Hepatic stellate cell (primary cell): ENCODE measurements at regions not wholly inside any gene's neighbourhood (a gene's known extent, or its start where the extent isn't known, plus 50 kb on each side); places are given as distances from the start of the nearest gene placed in this dataset.
A peak's percentile ranks its signal among the peaks of the same experiment; 100 is the strongest.
"Not testable (repeated sequence)": the region's sequence is repeated elsewhere in the genome, so short reads cannot be mapped to it uniquely, and the experiment has no call there.

ENCODE experiments used
- DNase-seq: peaks from one replicate; pipeline ENCODE4 v3.0.0; 2011; ENCODE audit warnings: low spot score

- no peak for DNase-seq
Measured at GRCh38 chr2:161067846-161068350, 92.3 kb upstream of the TANK start.

- DNase-seq = no peak
Measured at GRCh38 chr2:161068670-161069069, 91.6 kb upstream of the TANK start.

DNA sequence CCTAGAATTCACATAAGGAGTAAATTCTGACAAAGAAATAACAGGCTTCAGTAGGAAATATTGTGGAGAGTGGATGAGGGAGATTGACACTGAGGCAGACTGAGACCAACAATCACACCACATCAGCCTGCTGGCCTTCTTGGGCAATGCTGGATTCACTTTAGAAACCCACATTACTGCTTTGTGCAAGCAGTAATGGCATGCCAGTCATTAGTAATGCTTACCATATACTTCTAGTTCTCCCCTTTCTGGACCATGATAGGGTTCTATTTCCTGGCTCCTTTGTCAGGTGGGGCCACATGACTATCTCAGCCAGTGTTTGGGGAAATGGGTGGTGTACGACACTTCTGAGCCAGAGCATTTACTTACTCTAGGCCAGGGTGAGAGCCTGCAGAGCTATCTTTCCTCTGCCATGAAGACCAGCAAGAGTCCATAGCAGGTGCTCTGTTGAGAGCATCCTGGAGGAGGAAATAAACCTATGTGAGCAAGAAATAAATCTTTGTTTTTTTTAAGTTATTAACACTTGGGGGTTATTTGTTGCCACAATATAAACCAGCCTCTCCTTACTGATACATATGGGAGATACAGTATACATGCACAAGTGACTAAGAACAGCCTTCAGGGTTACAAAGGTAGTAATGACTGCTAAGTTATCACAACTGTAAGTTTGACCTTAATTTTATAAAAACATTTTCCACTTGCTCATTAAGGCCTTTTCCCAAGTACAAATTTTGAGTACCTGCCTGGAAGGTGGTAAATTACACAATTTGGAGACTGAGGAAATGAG lies 89.3 kb upstream of the TANK start:
- no peak for DNase-seq

DNA sequence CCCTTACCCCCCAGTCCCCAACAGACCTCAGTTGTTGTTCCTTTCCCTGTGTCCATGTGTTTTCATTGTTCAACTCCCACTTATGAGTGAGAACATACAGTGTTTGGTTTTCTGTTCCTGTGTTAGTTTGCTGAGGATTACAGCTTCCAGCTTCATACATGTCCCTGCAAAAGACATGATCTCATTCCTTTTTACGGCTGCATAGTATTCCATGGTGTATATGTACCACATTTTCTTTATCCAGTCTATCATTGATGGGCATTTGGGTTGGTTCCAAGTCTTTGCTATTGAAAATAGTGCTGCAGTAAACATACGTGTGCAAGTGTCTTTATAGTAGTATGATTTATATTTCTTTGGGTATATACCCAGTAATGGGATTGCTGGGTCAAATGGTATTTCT lies 87.8 kb upstream of the TANK start:
- not testable (repeated sequence) for DNase-seq

- DNase-seq = no peak
Measured at GRCh38 chr2:161075701-161076100, 84.5 kb upstream of the TANK start.

DNA sequence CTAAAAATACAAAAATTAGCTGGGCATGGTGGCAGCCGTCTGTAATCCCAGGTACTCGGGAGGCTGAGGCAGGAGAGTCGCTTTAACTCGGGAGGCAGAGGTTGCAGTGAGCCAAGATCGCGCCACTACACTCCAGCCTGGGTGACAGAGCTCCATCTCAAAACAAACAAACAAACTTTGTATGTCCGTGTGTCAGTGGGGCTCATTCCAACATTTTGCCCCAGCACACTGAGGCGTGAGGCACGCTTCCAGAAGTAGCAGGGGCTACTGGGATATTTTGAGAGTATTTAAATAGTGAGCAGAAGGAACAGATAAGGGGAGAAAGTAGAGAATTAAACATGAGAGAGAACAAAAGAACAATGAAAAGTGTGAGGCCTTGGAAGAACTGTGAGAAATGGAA lies 83.3 kb upstream of the TANK start:
- DNase-seq = no peak

DNA sequence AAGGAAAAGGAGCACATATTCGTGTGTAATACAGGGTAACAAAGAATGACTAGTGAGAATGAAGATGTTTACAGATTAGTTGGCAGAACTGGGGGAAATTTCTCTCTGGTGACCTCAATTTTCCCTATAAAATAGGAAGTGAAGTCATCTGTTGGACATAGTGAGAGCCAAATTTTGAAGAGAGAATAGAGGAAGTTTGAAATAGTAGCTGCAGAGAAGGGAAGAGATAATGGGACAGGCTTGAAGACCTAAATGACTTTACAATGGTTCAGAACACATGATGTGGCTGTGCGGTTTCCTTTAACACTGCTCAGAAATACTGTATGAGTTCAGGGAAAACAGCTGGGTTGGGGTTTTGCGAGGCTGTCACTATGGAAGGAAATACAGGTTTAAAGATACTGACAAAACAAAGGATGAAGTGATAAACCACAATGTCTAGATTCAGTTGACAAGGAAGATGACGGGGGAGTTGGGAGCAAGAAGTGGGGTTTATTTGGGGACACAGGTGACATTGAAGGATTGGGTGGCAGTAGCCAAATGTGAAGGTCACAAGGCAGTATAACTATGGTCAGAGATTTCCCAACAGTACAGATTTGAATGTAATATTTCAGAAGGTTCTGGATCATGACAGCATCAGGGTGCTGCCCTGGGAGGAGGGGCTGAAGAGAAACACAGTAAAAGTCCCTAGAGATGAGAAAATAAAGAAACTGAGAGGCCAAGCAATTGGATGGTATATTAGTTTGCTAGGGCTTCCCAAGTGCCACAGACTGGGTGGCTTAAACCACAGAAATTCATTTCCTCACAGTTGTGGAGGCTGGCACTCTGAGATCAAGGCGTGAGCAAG lies 82.6 kb upstream of the TANK start:
- DNase-seq = no peak

GRCh38 chr2:161078211-161078539 lies 82.1 kb upstream of the TANK start:
- no peak for DNase-seq

- no peak for DNase-seq
Measured at GRCh38 chr2:161085149-161085548, 75.1 kb upstream of the TANK start.

DNA sequence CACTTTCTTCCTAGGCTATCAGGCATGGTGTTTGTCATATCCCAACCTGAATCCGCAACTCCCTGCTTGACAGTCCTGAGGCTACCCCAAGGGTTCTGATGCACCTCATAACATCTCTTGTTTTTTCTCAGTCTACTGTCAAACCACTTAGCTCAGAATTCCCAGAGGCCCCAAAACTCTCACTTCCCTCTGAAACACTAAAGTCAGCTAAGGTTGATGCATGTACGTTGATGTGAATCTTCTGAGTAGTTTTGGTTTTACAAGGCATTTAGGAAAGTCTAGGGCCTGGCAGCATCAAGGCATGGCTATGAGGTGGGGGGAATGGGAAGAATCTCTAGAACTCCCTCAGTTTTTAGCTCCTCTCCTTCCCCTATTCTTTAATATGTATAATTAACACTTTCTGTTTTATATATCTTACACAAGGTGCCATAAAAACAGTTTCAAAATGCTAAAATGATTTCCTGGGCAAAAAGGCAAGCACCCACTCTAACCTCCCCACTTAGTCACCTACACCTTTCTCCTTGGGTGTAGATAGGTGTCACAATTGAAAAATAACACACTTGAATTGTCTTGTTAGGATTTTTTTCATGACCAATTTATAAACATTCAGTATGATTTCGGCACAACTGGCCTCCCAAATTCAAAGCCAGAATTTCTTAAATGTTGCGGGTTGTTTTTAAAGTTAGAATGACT lies 71.4 kb upstream of the TANK start:
- DNase-seq = no peak

DNA sequence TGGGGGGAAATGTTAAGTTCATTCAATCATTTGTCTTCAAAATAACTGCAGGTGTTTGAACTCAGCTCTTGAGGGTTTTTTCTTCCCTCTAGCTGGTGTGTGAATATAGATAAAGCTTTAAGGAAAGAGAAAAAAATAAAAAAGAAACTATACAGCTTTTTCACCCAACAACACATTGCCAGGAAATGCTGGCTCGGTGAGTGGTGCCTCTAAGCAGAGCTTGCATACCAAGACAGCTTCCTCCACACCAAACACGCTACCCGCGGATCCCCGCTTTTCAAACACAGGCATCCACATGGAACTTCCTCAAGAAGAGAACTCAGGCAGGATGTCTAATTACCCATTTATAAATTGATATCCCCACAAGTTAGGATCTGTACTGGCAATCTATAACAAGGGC lies 69.8 kb upstream of the TANK start:
- no peak for DNase-seq

DNA sequence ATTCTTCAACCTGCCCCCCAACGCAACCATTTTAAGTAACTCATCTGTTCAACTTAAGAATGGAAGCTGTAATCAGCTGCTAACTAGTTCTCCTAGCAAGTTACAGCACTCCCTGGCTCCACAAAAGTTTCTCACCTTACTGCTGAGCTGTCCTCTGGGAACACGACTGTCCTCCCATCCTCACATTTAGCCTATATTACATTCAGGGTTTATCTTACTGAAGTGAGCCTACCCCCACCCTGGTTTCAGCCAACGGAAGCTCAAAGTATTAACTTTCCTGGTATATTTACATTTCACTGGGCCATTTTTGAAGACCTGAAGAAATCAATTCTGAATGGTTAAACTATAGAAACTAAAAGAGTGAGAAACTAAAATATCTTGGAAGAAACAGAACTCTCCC lies 64.9 kb upstream of the TANK start:
- no peak for DNase-seq

GRCh38 chr2:161096336-161096735 lies 63.9 kb upstream of the TANK start:
- no peak for DNase-seq

- DNase-seq = no peak
Measured at GRCh38 chr2:161097157-161097556, 63.1 kb upstream of the TANK start.

DNA sequence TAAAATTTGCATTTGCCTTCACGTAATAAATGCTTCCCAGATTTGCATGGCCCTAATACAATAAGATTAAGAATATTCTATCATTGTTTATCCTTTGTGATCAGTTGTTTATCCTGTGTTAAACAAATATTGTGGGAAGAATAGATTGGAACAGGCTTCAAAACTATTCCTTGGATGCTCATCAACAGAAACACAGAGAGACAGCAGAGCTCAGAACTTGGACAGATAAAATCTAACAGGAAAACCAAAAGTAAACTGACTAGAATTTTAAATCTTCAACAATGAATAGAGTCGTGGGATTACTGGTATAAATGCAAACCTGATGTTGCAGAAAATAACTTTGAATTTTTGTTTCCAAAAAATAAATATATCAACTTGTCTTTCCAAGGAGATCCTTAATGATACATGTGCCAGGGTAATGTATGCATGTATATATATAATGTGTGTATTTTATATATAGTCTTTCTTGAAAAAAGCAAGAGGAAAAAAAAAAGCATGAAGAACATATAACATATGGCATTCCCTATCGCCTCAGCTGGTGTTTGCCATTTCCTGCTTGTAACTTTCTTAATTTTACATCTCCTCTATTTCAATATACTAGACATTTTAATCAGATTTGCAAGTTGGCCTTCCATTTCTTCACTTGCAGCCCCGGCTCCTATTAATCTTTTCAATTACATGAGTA lies 59.9 kb upstream of the TANK start:
- no peak for DNase-seq

GRCh38 chr2:161101406-161101805 lies 58.8 kb upstream of the TANK start:
- no peak for DNase-seq

- DNase-seq = peak; percentile 14
Measured at GRCh38 chr2:161102770-161103450, 57.3 kb upstream of the TANK start.

DNA sequence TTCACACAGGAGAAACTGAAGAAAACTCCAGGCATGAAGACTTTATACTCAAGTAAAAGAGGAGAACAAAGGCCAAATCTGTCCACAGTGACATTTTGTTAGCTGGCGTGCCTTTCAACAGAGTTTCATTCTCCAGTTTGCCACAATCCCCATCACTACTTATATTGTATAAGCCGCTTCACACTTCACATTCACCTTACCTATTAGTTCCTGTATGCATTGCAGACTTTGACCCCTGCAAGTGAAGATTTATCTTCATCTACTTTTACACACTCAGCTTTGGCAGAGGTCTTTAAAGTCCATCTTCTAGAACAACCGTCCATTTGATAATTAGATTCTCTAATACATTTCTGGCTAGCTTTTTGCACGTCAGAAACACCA lies 56.8 kb upstream of the TANK start:
- DNase-seq = no peak

GRCh38 chr2:161104054-161104553 lies 56.1 kb upstream of the TANK start:
- DNase-seq = no peak

- DNase-seq = no peak
Measured at GRCh38 chr2:161107265-161107664, 53.0 kb upstream of the TANK start.
